HS-5 (cell line): ENCODE measurements at regions not wholly inside any gene's neighbourhood (a gene's known extent, or its start where the extent isn't known, plus 50 kb on each side); places are given as distances from the start of the nearest gene placed in this dataset.
"Not testable (repeated sequence)": the region's sequence is repeated elsewhere in the genome, so short reads cannot be mapped to it uniquely, and the experiment has no call there.

Experiments
- DNase-seq: peaks from one replicate; pipeline ENCODE4 v3.0.0-alpha.2; 2012; ENCODE audit warnings: low read depth

- no peak for DNase-seq
Measured at GRCh38 chr2:120498576-120499394, 152.8 kb downstream of the INHBB start.

GRCh38 chr2:120499784-120500495 lies 154.0 kb downstream of the INHBB start:
- DNase-seq: no peak

- no peak for DNase-seq
Measured at GRCh38 chr2:120501591-120501990, 155.7 kb downstream of the INHBB start.

GRCh38 chr2:120502357-120502756 lies 156.4 kb downstream of the INHBB start:
- no peak for DNase-seq

GRCh38 chr2:120502761-120503160 lies 156.8 kb downstream of the INHBB start:
- DNase-seq: no peak

- no peak for DNase-seq
Measured at GRCh38 chr2:120503206-120503792, 157.4 kb downstream of the INHBB start.

- no peak for DNase-seq
Measured at GRCh38 chr2:120503793-120504571, 158.0 kb downstream of the INHBB start.

GRCh38 chr2:120504936-120505705 lies 159.2 kb downstream of the INHBB start:
- no peak for DNase-seq

- no peak for DNase-seq
Measured at GRCh38 chr2:120508567-120509041, 162.7 kb downstream of the INHBB start.

GRCh38 chr2:120509213-120509815 lies 163.4 kb downstream of the INHBB start:
- DNase-seq: no peak

- DNase-seq: no peak
Measured at GRCh38 chr2:120509991-120510735, 164.2 kb downstream of the INHBB start.

- DNase-seq: no peak
Measured at GRCh38 chr2:120510751-120511395, 164.9 kb downstream of the INHBB start.

GRCh38 chr2:120511536-120511935 lies 165.6 kb downstream of the INHBB start:
- no peak for DNase-seq

- DNase-seq: no peak
Measured at GRCh38 chr2:120511947-120512710, 166.2 kb downstream of the INHBB start.

- no peak for DNase-seq
Measured at GRCh38 chr2:120513776-120514357, 167.9 kb downstream of the INHBB start.

GRCh38 chr2:120514521-120514920 lies 168.6 kb downstream of the INHBB start:
- DNase-seq: no peak

- DNase-seq: not testable (repeated sequence)
Measured at GRCh38 chr2:120515066-120515758, 169.3 kb downstream of the INHBB start.
